ENCODE measurements at regions not wholly inside any gene's neighbourhood (a gene's known extent, or its start where the extent isn't known, plus 50 kb on each side); places are given as distances from the start of the nearest gene placed in this dataset.
"Not testable (repeated sequence)": the region's sequence is repeated elsewhere in the genome, so short reads cannot be mapped to it uniquely, and the experiment has no call there.

- H3K4me1 ChIP-seq (ENCODE audit: control insufficient read depth, insufficient read depth, low read length, poor library complexity, severe bottlenecking); H3K9me3 ChIP-seq (ENCODE audit: control insufficient read depth in 2 of 2, low read length in 2 of 2); H3K9me3 Mint-ChIP-seq; ATAC-seq (ENCODE audit: low read depth in 2 of 2); H3K27ac ChIP-seq (ENCODE audit: insufficient read depth, low read length, poor library complexity, severe bottlenecking); H3K27ac Mint-ChIP-seq; H3K4me1 Mint-ChIP-seq; H3K27me3 ChIP-seq (ENCODE audit: control insufficient read depth, insufficient read depth, low read length); DNase-seq; H3K4me3 ChIP-seq (ENCODE audit: low read depth, low read length); H3K36me3 Mint-ChIP-seq; H3K36me3 ChIP-seq (ENCODE audit: control insufficient read depth, insufficient read depth, low read length); H3K4me3 Mint-ChIP-seq; H3K27me3 Mint-ChIP-seq: not testable (repeated sequence)
Measured at GRCh38 chr15:22519213-22519612, 60.5 kb downstream of the GOLGA6L22 start.

GRCh38 chr15:22526537-22526936, 67.8 kb downstream of the GOLGA6L22 start:
- not testable (repeated sequence) for H3K36me3 ChIP-seq (ENCODE audit: control insufficient read depth, insufficient read depth, low read length); H3K27me3 ChIP-seq (ENCODE audit: control insufficient read depth, insufficient read depth, low read length); H3K36me3 Mint-ChIP-seq; ATAC-seq (ENCODE audit: low read depth in 2 of 2); DNase-seq; H3K9me3 Mint-ChIP-seq; H3K9me3 ChIP-seq (ENCODE audit: control insufficient read depth in 2 of 2, low read length in 2 of 2); H3K27ac ChIP-seq (ENCODE audit: insufficient read depth, low read length, poor library complexity, severe bottlenecking); H3K4me3 ChIP-seq (ENCODE audit: low read depth, low read length); H3K4me1 ChIP-seq (ENCODE audit: control insufficient read depth, insufficient read depth, low read length, poor library complexity, severe bottlenecking); H3K27me3 Mint-ChIP-seq; H3K4me3 Mint-ChIP-seq; H3K27ac Mint-ChIP-seq; H3K4me1 Mint-ChIP-seq

- DNase-seq; H3K4me1 Mint-ChIP-seq; H3K9me3 Mint-ChIP-seq; H3K4me3 Mint-ChIP-seq; H3K27ac ChIP-seq (ENCODE audit: insufficient read depth, low read length, poor library complexity, severe bottlenecking); H3K4me3 ChIP-seq (ENCODE audit: low read depth, low read length); H3K27me3 ChIP-seq (ENCODE audit: control insufficient read depth, insufficient read depth, low read length); H3K27ac Mint-ChIP-seq; H3K4me1 ChIP-seq (ENCODE audit: control insufficient read depth, insufficient read depth, low read length, poor library complexity, severe bottlenecking); H3K9me3 ChIP-seq (ENCODE audit: control insufficient read depth in 2 of 2, low read length in 2 of 2); H3K36me3 ChIP-seq (ENCODE audit: control insufficient read depth, insufficient read depth, low read length); H3K36me3 Mint-ChIP-seq; ATAC-seq (ENCODE audit: low read depth in 2 of 2); H3K27me3 Mint-ChIP-seq: not testable (repeated sequence)
Measured at GRCh38 chr15:22527016-22527415, 68.3 kb downstream of the GOLGA6L22 start.

- not testable (repeated sequence) for H3K4me1 ChIP-seq (ENCODE audit: control insufficient read depth, insufficient read depth, low read length, poor library complexity, severe bottlenecking); H3K4me3 Mint-ChIP-seq; H3K9me3 Mint-ChIP-seq; H3K36me3 Mint-ChIP-seq; H3K27ac ChIP-seq (ENCODE audit: insufficient read depth, low read length, poor library complexity, severe bottlenecking); H3K9me3 ChIP-seq (ENCODE audit: control insufficient read depth in 2 of 2, low read length in 2 of 2); H3K27ac Mint-ChIP-seq; H3K27me3 Mint-ChIP-seq; H3K36me3 ChIP-seq (ENCODE audit: control insufficient read depth, insufficient read depth, low read length); H3K4me1 Mint-ChIP-seq; DNase-seq; H3K27me3 ChIP-seq (ENCODE audit: control insufficient read depth, insufficient read depth, low read length); H3K4me3 ChIP-seq (ENCODE audit: low read depth, low read length); ATAC-seq (ENCODE audit: low read depth in 2 of 2)
Measured at GRCh38 chr15:22529200-22529599, 70.5 kb downstream of the GOLGA6L22 start.

GRCh38 chr15:22559701-22560100, 101.0 kb downstream of the GOLGA6L22 start:
- H3K4me1 Mint-ChIP-seq; H3K9me3 ChIP-seq (ENCODE audit: control insufficient read depth in 2 of 2, low read length in 2 of 2); H3K27ac Mint-ChIP-seq; H3K36me3 ChIP-seq (ENCODE audit: control insufficient read depth, insufficient read depth, low read length); H3K27me3 Mint-ChIP-seq; H3K27me3 ChIP-seq (ENCODE audit: control insufficient read depth, insufficient read depth, low read length); H3K4me3 ChIP-seq (ENCODE audit: low read depth, low read length); DNase-seq; H3K27ac ChIP-seq (ENCODE audit: insufficient read depth, low read length, poor library complexity, severe bottlenecking); H3K4me3 Mint-ChIP-seq; H3K36me3 Mint-ChIP-seq; H3K9me3 Mint-ChIP-seq; H3K4me1 ChIP-seq (ENCODE audit: control insufficient read depth, insufficient read depth, low read length, poor library complexity, severe bottlenecking); ATAC-seq (ENCODE audit: low read depth in 2 of 2): not testable (repeated sequence)

GRCh38 chr15:22561716-22562115, 103.0 kb downstream of the GOLGA6L22 start:
- H3K36me3 Mint-ChIP-seq; H3K9me3 Mint-ChIP-seq; ATAC-seq (ENCODE audit: low read depth in 2 of 2); H3K27ac Mint-ChIP-seq; H3K36me3 ChIP-seq (ENCODE audit: control insufficient read depth, insufficient read depth, low read length); H3K4me3 Mint-ChIP-seq; H3K27me3 ChIP-seq (ENCODE audit: control insufficient read depth, insufficient read depth, low read length); H3K9me3 ChIP-seq (ENCODE audit: control insufficient read depth in 2 of 2, low read length in 2 of 2); H3K4me1 ChIP-seq (ENCODE audit: control insufficient read depth, insufficient read depth, low read length, poor library complexity, severe bottlenecking); H3K27me3 Mint-ChIP-seq; DNase-seq; H3K27ac ChIP-seq (ENCODE audit: insufficient read depth, low read length, poor library complexity, severe bottlenecking); H3K4me3 ChIP-seq (ENCODE audit: low read depth, low read length); H3K4me1 Mint-ChIP-seq: not testable (repeated sequence)

- H3K4me3 Mint-ChIP-seq; H3K36me3 ChIP-seq (ENCODE audit: control insufficient read depth, insufficient read depth, low read length); H3K27me3 ChIP-seq (ENCODE audit: control insufficient read depth, insufficient read depth, low read length); H3K27me3 Mint-ChIP-seq; H3K9me3 ChIP-seq (ENCODE audit: control insufficient read depth in 2 of 2, low read length in 2 of 2); H3K36me3 Mint-ChIP-seq; ATAC-seq (ENCODE audit: low read depth in 2 of 2); DNase-seq; H3K27ac Mint-ChIP-seq; H3K4me3 ChIP-seq (ENCODE audit: low read depth, low read length); H3K4me1 Mint-ChIP-seq; H3K4me1 ChIP-seq (ENCODE audit: control insufficient read depth, insufficient read depth, low read length, poor library complexity, severe bottlenecking); H3K9me3 Mint-ChIP-seq; H3K27ac ChIP-seq (ENCODE audit: insufficient read depth, low read length, poor library complexity, severe bottlenecking): not testable (repeated sequence)
Measured at GRCh38 chr15:22566510-22566909, 107.8 kb downstream of the GOLGA6L22 start.

GRCh38 chr15:22569486-22569885, 110.8 kb downstream of the GOLGA6L22 start:
- H3K4me3 ChIP-seq (ENCODE audit: low read depth, low read length); H3K27ac ChIP-seq (ENCODE audit: insufficient read depth, low read length, poor library complexity, severe bottlenecking); H3K4me1 ChIP-seq (ENCODE audit: control insufficient read depth, insufficient read depth, low read length, poor library complexity, severe bottlenecking); H3K36me3 ChIP-seq (ENCODE audit: control insufficient read depth, insufficient read depth, low read length); H3K4me1 Mint-ChIP-seq; H3K4me3 Mint-ChIP-seq; H3K9me3 Mint-ChIP-seq; ATAC-seq (ENCODE audit: low read depth in 2 of 2); H3K9me3 ChIP-seq (ENCODE audit: control insufficient read depth in 2 of 2, low read length in 2 of 2); H3K27ac Mint-ChIP-seq; H3K27me3 Mint-ChIP-seq; DNase-seq; H3K27me3 ChIP-seq (ENCODE audit: control insufficient read depth, insufficient read depth, low read length): not testable (repeated sequence)
- H3K36me3 Mint-ChIP-seq, result peaks cover 12% of the 10 kb centered on the region
